ENCODE measurements at regions not wholly inside any gene's neighbourhood (a gene's known extent, or its start where the extent isn't known, plus 50 kb on each side); places are given as distances from the start of the nearest gene placed in this dataset.

- H3K4me3 ChIP-seq: no peak overlapping the region
- TF ChIP-seq, protein P1, sequence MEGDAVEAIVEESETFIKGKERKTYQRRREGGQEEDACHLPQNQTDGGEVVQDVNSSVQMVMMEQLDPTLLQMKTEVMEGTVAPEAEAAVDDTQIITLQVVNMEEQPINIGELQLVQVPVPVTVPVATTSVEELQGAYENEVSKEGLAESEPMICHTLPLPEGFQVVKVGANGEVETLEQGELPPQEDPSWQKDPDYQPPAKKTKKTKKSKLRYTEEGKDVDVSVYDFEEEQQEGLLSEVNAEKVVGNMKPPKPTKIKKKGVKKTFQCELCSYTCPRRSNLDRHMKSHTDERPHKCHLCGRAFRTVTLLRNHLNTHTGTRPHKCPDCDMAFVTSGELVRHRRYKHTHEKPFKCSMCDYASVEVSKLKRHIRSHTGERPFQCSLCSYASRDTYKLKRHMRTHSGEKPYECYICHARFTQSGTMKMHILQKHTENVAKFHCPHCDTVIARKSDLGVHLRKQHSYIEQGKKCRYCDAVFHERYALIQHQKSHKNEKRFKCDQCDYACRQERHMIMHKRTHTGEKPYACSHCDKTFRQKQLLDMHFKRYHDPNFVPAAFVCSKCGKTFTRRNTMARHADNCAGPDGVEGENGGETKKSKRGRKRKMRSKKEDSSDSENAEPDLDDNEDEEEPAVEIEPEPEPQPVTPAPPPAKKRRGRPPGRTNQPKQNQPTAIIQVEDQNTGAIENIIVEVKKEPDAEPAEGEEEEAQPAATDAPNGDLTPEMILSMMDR (IDR thresholded peaks at IDR 0.05): no peak
- no peaks in the 10 kb centered on the region for H3K4me1 ChIP-seq (ENCODE audit: low read depth)
- intact Hi-C loops (cut with DNase I, micrococcal nuclease): no loop called here
- no peak for DNase-seq
- H3K36me3 ChIP-seq (ENCODE audit: low read depth): no peaks in the 10 kb centered on the region
- H3K9me3 ChIP-seq: no peaks in the 10 kb centered on the region
- ATAC-seq: no peak
Observed at GRCh38 chr11:33585586-33586209, 114.9 kb downstream of the C11orf91 start.

- ATAC-seq: no peak
- Histone ChIP-seq H3K4me1 (ENCODE audit: low read depth) (no peaks in the 10 kb centered on the region), H3K36me3 (ENCODE audit: low read depth) (no peaks in the 10 kb centered on the region), H3K9me3 (no peaks in the 10 kb centered on the region), H3K4me3 (no peak overlapping the region)
- intact Hi-C loops (cut with DNase I, micrococcal nuclease): no loop called here
- TF ChIP-seq, protein P1 (IDR thresholded peaks at IDR 0.05): no peak
- DNase-seq: no peak
Observed at GRCh38 chr11:33582636-33583325, 117.8 kb downstream of the C11orf91 start.

DNA sequence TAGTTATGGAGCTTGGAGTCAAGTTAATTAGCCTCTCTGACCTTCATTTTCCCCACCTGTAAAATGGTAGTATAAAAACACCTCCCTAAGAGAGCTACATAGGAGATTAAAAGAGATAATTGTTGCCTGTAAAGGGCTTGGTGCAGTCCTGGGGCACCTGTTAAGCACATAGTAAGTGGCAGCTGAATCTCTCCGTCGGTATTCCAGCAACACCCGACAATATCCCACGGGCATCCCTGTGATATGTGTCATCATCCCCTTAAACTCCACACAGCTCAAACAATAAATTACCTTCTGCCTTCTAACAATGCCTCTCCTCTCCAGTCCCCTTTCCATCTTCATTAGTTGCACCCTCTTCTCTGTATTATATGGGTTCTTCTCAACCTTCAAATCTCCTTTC is 121.5 kb downstream of the C11orf91 start:
- Histone ChIP-seq H3K4me1 (ENCODE audit: low read depth) (no peaks in the 10 kb centered on the region), H3K4me3 (no peak overlapping the region), H3K9me3 (no peaks in the 10 kb centered on the region), H3K36me3 (ENCODE audit: low read depth) (no peaks in the 10 kb centered on the region)
- DNase-seq (no peak), ATAC-seq (no peak)
- TF ChIP-seq, protein P1 (IDR thresholded peaks at IDR 0.05): no peak
- intact Hi-C loops (cut with DNase I, micrococcal nuclease): no loop called here

DNA sequence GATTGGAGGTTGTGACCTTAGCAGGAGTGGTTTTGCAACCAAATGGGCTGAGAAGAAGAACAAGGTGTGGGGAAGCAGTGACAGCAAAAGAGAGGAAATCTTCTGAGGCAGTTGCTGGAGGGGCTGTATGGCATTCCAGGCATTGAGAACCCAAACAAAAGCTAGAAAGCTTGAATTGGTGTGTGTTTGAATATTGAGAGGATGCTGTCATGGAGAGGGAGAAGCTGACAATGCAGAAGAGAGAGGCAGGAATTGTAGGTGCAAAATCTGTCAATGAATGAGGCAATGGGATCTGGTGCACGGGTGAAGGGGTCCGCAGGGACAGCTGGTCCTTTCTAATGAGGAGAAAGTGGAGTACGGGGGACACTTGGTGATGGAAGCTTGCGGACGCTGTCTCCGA is 123.4 kb downstream of the C11orf91 start:
- no peaks in the 10 kb centered on the region for H3K9me3 ChIP-seq
- TF ChIP-seq, protein P1 (IDR thresholded peaks at IDR 0.05): no peak
- ATAC-seq: no peak
- H3K4me1 ChIP-seq (ENCODE audit: low read depth): no peaks in the 10 kb centered on the region
- no peak overlapping the region for H3K4me3 ChIP-seq
- DNase-seq: no peak
- intact Hi-C loops (cut with DNase I, micrococcal nuclease): no loop called here
- no peaks in the 10 kb centered on the region for H3K36me3 ChIP-seq (ENCODE audit: low read depth)

- no peaks in the 10 kb centered on the region for H3K36me3 ChIP-seq (ENCODE audit: low read depth)
- intact Hi-C loops (cut with DNase I, micrococcal nuclease): no loop called here
- no peaks in the 10 kb centered on the region for H3K9me3 ChIP-seq
- DNase-seq (no peak), ATAC-seq (no peak)
- H3K4me1 ChIP-seq (ENCODE audit: low read depth): no peaks in the 10 kb centered on the region
- TF ChIP-seq, protein P1 (IDR thresholded peaks at IDR 0.05): no peak
- no peak overlapping the region for H3K4me3 ChIP-seq
Observed at GRCh38 chr11:33575311-33575710, 125.3 kb downstream of the C11orf91 start.

Measured in mucosa of descending colon (tissue), 3 donors.